Gastroesophageal sphincter (tissue), 3 donors: ENCODE measurements at regions not wholly inside any gene's neighbourhood (a gene's known extent, or its start where the extent isn't known, plus 50 kb on each side); places are given as distances from the start of the nearest gene placed in this dataset.

Experiments
- CTCF ChIP-seq, 4 experiments: fragments of 200-600 bp in 2 of 4; fragments of 450-650 bp in 2 of 4; sonication (generic) in 1 of 4; IDR thresholded peaks; one replicate each; pipeline ENCODE4 v1.5.1; 2017 to 2019; ENCODE audit warnings: antibody characterized with exemption in 4 of 4, mild to moderate bottlenecking in 2 of 4, moderate library complexity in 2 of 4
- EP300 ChIP-seq: sonication (generic); formaldehyde crosslinking; IDR thresholded peaks from one replicate; pipeline ENCODE4 v1.6.1; 2017; ENCODE audit warnings: antibody characterized with exemption, mild to moderate bottlenecking
- POLR2A ChIP-seq, 2 donors: fragments of 450-650 bp; IDR thresholded peaks; one replicate each; pipeline ENCODE4 v1.6.1; 2017; ENCODE audit warnings: antibody characterized with exemption in 2 of 2, mild to moderate bottlenecking in 2 of 2, moderate library complexity in 1 of 2

- no peak for TF ChIP-seq CTCF (IDR thresholded peaks at IDR 0.05)
- TF ChIP-seq EP300: no peak
- no peak for TF ChIP-seq POLR2A (IDR thresholded peaks at IDR 0.05)
Observed at GRCh38 chr1:187338762-187339412, 510.1 kb downstream of the PLA2G4A start.
